Endothelial cell of umbilical vein (primary cell): ENCODE measurements at regions not wholly inside any gene's neighbourhood (a gene's known extent, or its start where the extent isn't known, plus 50 kb on each side); places are given as distances from the start of the nearest gene placed in this dataset.

Experiments
- BruUV-seq: library from RNA; stranded (reverse); fragments of 400-500 nt; replicated peaks from 2 replicates; lab custom pipeline; 2021; lab: Mats Ljungman, UMichigan
- CTCF ChIA-PET: fragments of 300-600, 350-600 bp; sonication (Branson Sonifier 250); formaldehyde crosslinking; loops from one replicate; lab custom pipeline; 2021; ENCODE audit warnings: antibody characterized with exemption, inconsistent platforms; lab: Charles Lee
- POLR2A ChIA-PET: fragments of 300-600, 350-600 bp; sonication (Branson Sonifier 250); formaldehyde crosslinking; loops from one replicate; lab custom pipeline; 2021; ENCODE audit warnings: antibody characterized with exemption, inconsistent platforms; lab: Charles Lee
- DNase-seq: peaks from one replicate; pipeline ENCODE4 v3.0.0-alpha.2; 2011; ENCODE audit warnings: low read depth, low spot score
- FAIRE-seq: peaks from 2 replicates; lab custom pipeline; 2011; peaks lifted over from hg19 to GRCh38; lab: Jason Lieb, UNC
- H2AFZ ChIP-seq: 2 replicates; pipeline ENCODE4 v1.6.0; 2012; ENCODE audit warnings: low read depth, low read length, control low read depth, inconsistent platforms
- H3K27ac ChIP-seq: 2 replicates; pipeline ENCODE4 v1.5.1; 2011; ENCODE audit warnings: low read depth, mild to moderate bottlenecking, control low read depth, low read length, moderate library complexity; ENCODE audit not compliant: insufficient read depth
- H3K27me3 ChIP-seq, 2 experiments: 2 replicates each; pipeline versions ENCODE4 v1.6.0 to v1.6.1; 2011; ENCODE audit warnings: low read length in 2 of 2, mixed read lengths in 1 of 2; ENCODE audit not compliant: control insufficient read depth in 2 of 2, insufficient read depth in 2 of 2
- H3K36me3 ChIP-seq, 2 experiments: 2 replicates in 1 of 2; 3 replicates in 1 of 2; pipeline ENCODE4 v1.5.1; 2011; ENCODE audit warnings: low read length in 2 of 2, mild to moderate bottlenecking in 1 of 2, moderate library complexity in 1 of 2; ENCODE audit not compliant: control insufficient read depth in 2 of 2, insufficient read depth in 2 of 2; ENCODE audit errors: extremely low read depth in 1 of 2
- H3K4me1 ChIP-seq: 3 replicates; pipeline ENCODE4 v1.5.1; 2011; ENCODE audit warnings: mild to moderate bottlenecking, low read length; ENCODE audit not compliant: control insufficient read depth, insufficient read depth; ENCODE audit errors: extremely low read depth
- H3K4me2 ChIP-seq: 2 replicates; pipeline ENCODE4 v1.6.1; 2011; ENCODE audit warnings: low read length, control low read depth, mixed read lengths; ENCODE audit not compliant: insufficient read depth
- H3K4me3 ChIP-seq, 3 experiments: fragments of 200-600 bp in 1 of 3; sonication (generic), shearing (Covaris generic) in 1 of 3; replicated peaks in 1 of 3; 2 replicates each; pipeline ENCODE4 v1.5.1; 2011 to 2016; ENCODE audit warnings: control low read depth in 3 of 3, low read length in 3 of 3, mild to moderate bottlenecking in 2 of 3, inconsistent platforms in 1 of 3, low read depth in 1 of 3, moderate library complexity in 1 of 3; ENCODE audit not compliant: insufficient read depth in 1 of 3
- H3K79me2 ChIP-seq: 2 replicates; pipeline ENCODE4 v1.6.0; 2012; ENCODE audit warnings: low read length, inconsistent platforms; ENCODE audit not compliant: control insufficient read depth, insufficient read depth
- H3K9ac ChIP-seq: replicated peaks from 2 replicates; pipeline ENCODE3; 2011; ENCODE audit warnings: low read length, control low read depth; ENCODE audit not compliant: insufficient read depth; ENCODE audit errors: extremely low read depth
- H3K9me1 ChIP-seq: replicated peaks from 3 replicates; pipeline ENCODE4 v1.6.0; 2011; ENCODE audit warnings: mild to moderate bottlenecking, low read length; ENCODE audit not compliant: control insufficient read depth, insufficient read depth; ENCODE audit errors: extremely low read depth
- H3K9me3 ChIP-seq: replicated peaks from 2 replicates; pipeline ENCODE4 v1.5.1; 2012; ENCODE audit warnings: low read length, inconsistent platforms; ENCODE audit not compliant: control insufficient read depth, insufficient read depth
- H4K20me1 ChIP-seq: replicated peaks from 2 replicates; pipeline ENCODE3; 2011; ENCODE audit warnings: mild to moderate bottlenecking, low read length; ENCODE audit not compliant: control insufficient read depth, insufficient read depth; ENCODE audit errors: extremely low read depth
- EZH2 ChIP-seq: IDR thresholded peaks from 2 replicates; pipeline ENCODE4 v1.6.1; 2012; ENCODE audit warnings: borderline replicate concordance, low read depth, mild to moderate bottlenecking, moderate library complexity, low read length, inconsistent platforms; ENCODE audit not compliant: severe bottlenecking
- GATA2 ChIP-seq: IDR thresholded peaks from 2 replicates; pipeline ENCODE4 v1.7.0; 2011; ENCODE audit warnings: low read depth, mild to moderate bottlenecking, moderate library complexity, mixed read lengths, low read length; ENCODE audit not compliant: insufficient read length, insufficient read depth
- JUN ChIP-seq: IDR thresholded peaks from 2 replicates; pipeline ENCODE4 v1.6.1; 2011; ENCODE audit warnings: borderline replicate concordance, low read depth; ENCODE audit not compliant: insufficient read length, insufficient read depth
- MYC ChIP-seq: IDR thresholded peaks from one replicate; pipeline ENCODE4 v1.6.1; 2011; ENCODE audit warnings: mild to moderate bottlenecking, low read depth, low read length
- POLR2A ChIP-seq: IDR thresholded peaks from 2 replicates; pipeline ENCODE4 v1.6.1; 2012; ENCODE audit warnings: low read depth, mild to moderate bottlenecking, control low read depth, low read length
- POLR2AphosphoS5 ChIP-seq: IDR thresholded peaks from 2 replicates; pipeline ENCODE4 v1.6.1; 2012; ENCODE audit warnings: low read depth, mild to moderate bottlenecking, control low read depth, low read length, moderate library complexity; ENCODE audit not compliant: insufficient read depth
- dilution Hi-C: fragments of 300-500 bp; cut with MboI; formaldehyde crosslinking; loops from one replicate; pipeline ENCODE4 v1.15.0; 2019; ENCODE audit warnings: low sequenced_read_pairs; ENCODE audit not compliant: extremely low pct_ligation_motif_present
- intact Hi-C: fragments of 100-400 bp; cut with micrococcal nuclease; formaldehyde crosslinking; loops from one replicate; pipeline ENCODE4 v1.10.0; 2022
- TF ChIP-seq, protein P1 (sequence below), 2 donors: IDR thresholded peaks; 1 replicate in 1 of 2; 2 replicates in 1 of 2; pipeline ENCODE4 v1.5.1; 2011; ENCODE audit warnings: low read length in 2 of 2, mild to moderate bottlenecking in 2 of 2, moderate library complexity in 2 of 2, control low read depth in 1 of 2, inconsistent platforms in 1 of 2, low read depth in 1 of 2; ENCODE audit not compliant: insufficient read depth in 1 of 2; ENCODE audit errors: extremely low read depth in 1 of 2
- TF ChIP-seq, protein P2 (sequence below): IDR thresholded peaks from 2 replicates; pipeline ENCODE4 v1.6.1; 2011; ENCODE audit not compliant: insufficient read depth, insufficient read length

DNA sequence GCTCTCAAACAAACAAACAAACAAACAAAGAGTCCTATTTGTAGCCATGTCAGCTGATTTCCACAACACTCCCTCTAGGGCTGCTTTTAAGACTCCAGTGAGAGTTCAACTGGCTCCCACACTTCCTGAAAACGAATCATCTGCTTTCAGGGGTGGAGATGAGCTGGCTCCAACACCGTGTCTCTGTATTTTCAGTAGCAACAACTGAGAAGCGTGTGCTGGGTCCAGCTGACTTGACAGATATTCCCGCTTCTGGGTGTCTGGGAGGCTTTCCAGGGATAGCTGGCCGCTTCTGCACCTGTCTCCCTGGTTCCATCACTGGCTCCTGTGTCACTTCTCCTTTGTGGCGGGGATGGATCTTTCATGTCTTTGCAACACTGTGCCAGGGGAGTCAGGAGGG is 272.5 kb upstream of the SOX4 start:
- DNase-seq (no peak), FAIRE-seq (no peak)
- TF ChIP-seq, protein P1, sequence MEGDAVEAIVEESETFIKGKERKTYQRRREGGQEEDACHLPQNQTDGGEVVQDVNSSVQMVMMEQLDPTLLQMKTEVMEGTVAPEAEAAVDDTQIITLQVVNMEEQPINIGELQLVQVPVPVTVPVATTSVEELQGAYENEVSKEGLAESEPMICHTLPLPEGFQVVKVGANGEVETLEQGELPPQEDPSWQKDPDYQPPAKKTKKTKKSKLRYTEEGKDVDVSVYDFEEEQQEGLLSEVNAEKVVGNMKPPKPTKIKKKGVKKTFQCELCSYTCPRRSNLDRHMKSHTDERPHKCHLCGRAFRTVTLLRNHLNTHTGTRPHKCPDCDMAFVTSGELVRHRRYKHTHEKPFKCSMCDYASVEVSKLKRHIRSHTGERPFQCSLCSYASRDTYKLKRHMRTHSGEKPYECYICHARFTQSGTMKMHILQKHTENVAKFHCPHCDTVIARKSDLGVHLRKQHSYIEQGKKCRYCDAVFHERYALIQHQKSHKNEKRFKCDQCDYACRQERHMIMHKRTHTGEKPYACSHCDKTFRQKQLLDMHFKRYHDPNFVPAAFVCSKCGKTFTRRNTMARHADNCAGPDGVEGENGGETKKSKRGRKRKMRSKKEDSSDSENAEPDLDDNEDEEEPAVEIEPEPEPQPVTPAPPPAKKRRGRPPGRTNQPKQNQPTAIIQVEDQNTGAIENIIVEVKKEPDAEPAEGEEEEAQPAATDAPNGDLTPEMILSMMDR (IDR thresholded peaks at IDR 0.05; ENCODE audit: extremely low read depth in 1 of 2, insufficient read depth in 1 of 2, low read depth in 1 of 2, low read length in 2 of 2) = no peak
- no peak for TF ChIP-seq POLR2A
- no peak for TF ChIP-seq JUN
- Histone ChIP-seq H3K4me2 (no peak overlapping the region), H3K9me1 (no peaks in the 10 kb centered on the region), H3K9me3 (no peaks in the 10 kb centered on the region), H3K9ac (no peak overlapping the region), H3K27me3 (no peaks in the 10 kb centered on the region), H2AFZ (no peak overlapping the region), H4K20me1 (no peaks in the 10 kb centered on the region), H3K4me3 (no peak overlapping the region), H3K36me3 (no peaks in the 10 kb centered on the region), H3K4me1 (no peaks in the 10 kb centered on the region), H3K27ac (no peak overlapping the region), H3K79me2 (no peaks in the 10 kb centered on the region)
- dilution Hi-C loops = no loop called here
- ChIA-PET POLR2A (no interaction called here), CTCF (no interaction called here)
- no TSS peak for BruUV-seq
- intact Hi-C loops = no loop called here

DNA sequence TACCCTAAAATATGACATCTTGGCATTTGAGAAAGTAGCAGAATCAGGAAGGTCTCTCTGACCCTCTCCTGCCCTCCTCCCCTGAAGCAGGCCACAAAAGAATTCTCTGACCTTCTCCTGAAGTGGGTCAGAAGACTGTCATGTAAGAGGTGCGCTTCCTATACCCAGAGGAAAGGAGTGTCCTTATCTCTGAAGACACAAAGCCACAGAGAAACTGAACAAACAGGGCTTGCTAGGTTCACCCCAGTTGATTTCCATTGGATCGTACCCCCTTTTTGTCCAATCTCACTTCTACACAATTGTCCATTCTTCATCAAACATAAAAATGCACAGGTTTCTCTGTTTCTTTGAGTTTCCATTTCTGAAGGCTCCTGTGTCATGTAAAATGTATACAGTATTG is 272.0 kb upstream of the SOX4 start:
- Histone ChIP-seq H3K9ac (no peak overlapping the region), H3K9me1 (no peaks in the 10 kb centered on the region), H3K4me2 (no peak overlapping the region), H2AFZ (no peak overlapping the region), H3K27me3 (no peaks in the 10 kb centered on the region), H3K79me2 (no peaks in the 10 kb centered on the region), H4K20me1 (no peaks in the 10 kb centered on the region), H3K9me3 (no peaks in the 10 kb centered on the region), H3K36me3 (no peaks in the 10 kb centered on the region), H3K4me1 (no peaks in the 10 kb centered on the region), H3K4me3 (no peak overlapping the region), H3K27ac (no peak overlapping the region)
- intact Hi-C loops (no loop called here), dilution Hi-C loops (no loop called here)
- ChIA-PET POLR2A (no interaction called here), CTCF (no interaction called here)
- no TSS peak for BruUV-seq
- DNase-seq (no peak), FAIRE-seq (no peak)
- no peak for TF ChIP-seq GATA2
- TF ChIP-seq, protein P2, sequence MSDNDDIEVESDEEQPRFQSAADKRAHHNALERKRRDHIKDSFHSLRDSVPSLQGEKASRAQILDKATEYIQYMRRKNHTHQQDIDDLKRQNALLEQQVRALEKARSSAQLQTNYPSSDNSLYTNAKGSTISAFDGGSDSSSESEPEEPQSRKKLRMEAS = no peak
- no peak for TF ChIP-seq EZH2
- TF ChIP-seq POLR2AphosphoS5 = no peak
- TF ChIP-seq, protein P1 (IDR thresholded peaks at IDR 0.05; ENCODE audit: extremely low read depth in 1 of 2, insufficient read depth in 1 of 2, low read depth in 1 of 2, low read length in 2 of 2) = no peak
- no peak for TF ChIP-seq MYC
- TF ChIP-seq JUN = no peak
